DOHH2 (cell line): ENCODE measurements at regions not wholly inside any gene's neighbourhood (a gene's known extent, or its start where the extent isn't known, plus 50 kb on each side); places are given as distances from the start of the nearest gene placed in this dataset.

Experiments used
- H3F3A ChIP-seq: fragments of 200-600 bp; sonication (generic), shearing (Covaris generic); 2 replicates; pipeline ENCODE4 v1.6.0; 2016; ENCODE audit warnings: antibody characterized with exemption, mild to moderate bottlenecking; ENCODE audit not compliant: control insufficient read depth, insufficient read depth
- H3K27ac ChIP-seq: fragments of 200-600 bp; sonication (generic); 2 replicates; pipeline ENCODE4 v1.5.1; 2014; ENCODE audit warnings: low read depth, mild to moderate bottlenecking, low read length, moderate library complexity
- H3K27me3 ChIP-seq: fragments of 200-600 bp; sonication (generic); 2 replicates; pipeline ENCODE4 v1.6.1; 2014; ENCODE audit warnings: mild to moderate bottlenecking, low read length, mixed read lengths; ENCODE audit not compliant: control insufficient read depth
- H3K36me3 ChIP-seq: fragments of 200-600 bp; sonication (generic); 2 replicates; pipeline ENCODE4 v1.6.1; 2014; ENCODE audit warnings: mild to moderate bottlenecking, low read length, moderate library complexity, mixed read lengths; ENCODE audit not compliant: control insufficient read depth
- H3K4me1 ChIP-seq: fragments of 200-600 bp; sonication (generic); 2 replicates; pipeline ENCODE4 v1.6.1; 2014; ENCODE audit warnings: mild to moderate bottlenecking, low read length, mixed read lengths; ENCODE audit not compliant: control insufficient read depth
- H3K4me2 ChIP-seq: fragments of 200-600 bp; sonication (generic); 2 replicates; pipeline ENCODE4 v1.6.0; 2014; ENCODE audit warnings: mild to moderate bottlenecking, low read length, moderate library complexity
- H3K4me3 ChIP-seq: fragments of 200-600 bp; sonication (generic); 2 replicates; pipeline ENCODE4 v1.5.1; 2014; ENCODE audit warnings: mild to moderate bottlenecking, low read length, mixed read lengths
- H3K79me2 ChIP-seq: fragments of 200-600 bp; sonication (generic); 2 replicates; pipeline ENCODE4 v1.6.1; 2014; ENCODE audit warnings: mild to moderate bottlenecking, low read length, mixed read lengths; ENCODE audit not compliant: control insufficient read depth
- H3K9me2 ChIP-seq: fragments of 200-600 bp; sonication (generic); replicated peaks from 2 replicates; pipeline ENCODE4 v1.6.1; 2014; ENCODE audit warnings: mild to moderate bottlenecking, low read length, mixed read lengths; ENCODE audit not compliant: control insufficient read depth
- H3K9me3 ChIP-seq: fragments of 200-600 bp; sonication (generic); 2 replicates; pipeline ENCODE4 v1.6.1; 2014; ENCODE audit warnings: antibody characterized with exemption, low read length, mixed read lengths; ENCODE audit not compliant: control insufficient read depth, insufficient read depth
- H4K20me1 ChIP-seq: fragments of 200-600 bp; sonication (generic); 2 replicates; pipeline ENCODE4 v1.6.0; 2014; ENCODE audit warnings: low read depth, mild to moderate bottlenecking, antibody characterized with exemption, low read length, moderate library complexity; ENCODE audit not compliant: control insufficient read depth, insufficient read depth
- CTCF ChIP-seq: fragments of 200-600 bp; sonication (generic); IDR thresholded peaks from one replicate; pipeline ENCODE4 v1.5.1; 2014; ENCODE audit warnings: antibody characterized with exemption, mild to moderate bottlenecking, low read depth, low read length; ENCODE audit not compliant: poor library complexity, severe bottlenecking
- EZH2phosphoT487 ChIP-seq: fragments of 200-600 bp; sonication (generic); IDR thresholded peaks from 2 replicates; pipeline ENCODE4 v1.6.1; 2017; ENCODE audit warnings: borderline replicate concordance, mild to moderate bottlenecking, antibody characterized with exemption, low read length, moderate library complexity, mixed read lengths

- Histone ChIP-seq H3K27ac (no peak overlapping the region), H3K4me2 (no peak overlapping the region), H3K79me2 (no peaks in the 10 kb centered on the region)
Observed at GRCh38 chr9:107214915-107215314, 68.2 kb upstream of the RAD23B start.

GRCh38 chr9:107215381-107215780, 67.7 kb upstream of the RAD23B start:
- Histone ChIP-seq H3K27ac (no peak overlapping the region), H3K4me2 (no peak overlapping the region), H3K27me3 (peaks cover 9% of the 10 kb centered on the region; the same call in 1 of the 2 replicates), H3K36me3 (no peaks in the 10 kb centered on the region), H3F3A (no peaks in the 10 kb centered on the region), H3K9me3 (no peaks in the 10 kb centered on the region), H4K20me1 (no peaks in the 10 kb centered on the region), H3K9me2 (no peaks in the 10 kb centered on the region), H3K4me3 (no peak overlapping the region), H3K79me2 (no peaks in the 10 kb centered on the region), H3K4me1 (no peaks in the 10 kb centered on the region)
- no peak for TF ChIP-seq EZH2phosphoT487
- no peak for TF ChIP-seq CTCF

More at GRCh38 chr9:107214915-107215314, 68.2 kb upstream of the RAD23B start:
- Histone ChIP-seq H3K36me3 (no peaks in the 10 kb centered on the region), H3K4me3 (no peak overlapping the region), H3K9me2 (no peaks in the 10 kb centered on the region), H3K4me1 (no peaks in the 10 kb centered on the region), H3K27me3 (peaks cover 9% of the 10 kb centered on the region; the same call in 1 of the 2 replicates), H3F3A (no peaks in the 10 kb centered on the region), H4K20me1 (no peaks in the 10 kb centered on the region), H3K9me3 (no peaks in the 10 kb centered on the region)
- no peak for TF ChIP-seq EZH2phosphoT487
- no peak for TF ChIP-seq CTCF

GRCh38 chr9:107216329-107216728, 66.8 kb upstream of the RAD23B start:
- Histone ChIP-seq H3K36me3 (no peaks in the 10 kb centered on the region), H4K20me1 (no peaks in the 10 kb centered on the region), H3K4me3 (no peak overlapping the region), H3K4me2 (no peak overlapping the region), H3K9me2 (no peaks in the 10 kb centered on the region), H3F3A (no peaks in the 10 kb centered on the region), H3K4me1 (no peaks in the 10 kb centered on the region), H3K79me2 (no peaks in the 10 kb centered on the region), H3K27ac (no peak overlapping the region), H3K9me3 (no peaks in the 10 kb centered on the region), H3K27me3 (peaks cover 9% of the 10 kb centered on the region; the same call in 1 of the 2 replicates)
- TF ChIP-seq EZH2phosphoT487 (no peak), CTCF (no peak)
